ENCODE measurements at regions not wholly inside any gene's neighbourhood (a gene's known extent, or its start where the extent isn't known, plus 50 kb on each side); places are given as distances from the start of the nearest gene placed in this dataset.

DNA sequence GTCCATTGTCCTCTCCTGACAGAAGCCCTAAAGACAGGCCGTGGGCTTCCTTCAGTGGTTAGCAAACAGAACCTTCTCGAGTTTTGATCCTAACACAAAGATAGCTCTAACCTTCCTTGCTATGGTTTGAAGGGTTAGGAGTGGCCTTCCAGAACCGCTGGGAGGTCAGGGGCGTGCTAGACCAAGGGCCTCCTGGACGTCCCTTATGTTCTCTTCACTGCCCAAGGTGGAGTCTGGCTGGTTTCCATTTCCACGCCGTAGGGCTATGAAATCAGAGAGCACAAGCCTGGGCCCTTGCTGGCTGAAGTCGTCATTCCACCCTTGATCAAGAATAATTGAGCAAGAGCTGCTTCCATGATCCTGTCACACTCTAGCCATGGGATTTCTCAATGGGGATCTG lies 475.1 kb downstream of the SHQ1 start:
- no peak for DNase-seq

DNA sequence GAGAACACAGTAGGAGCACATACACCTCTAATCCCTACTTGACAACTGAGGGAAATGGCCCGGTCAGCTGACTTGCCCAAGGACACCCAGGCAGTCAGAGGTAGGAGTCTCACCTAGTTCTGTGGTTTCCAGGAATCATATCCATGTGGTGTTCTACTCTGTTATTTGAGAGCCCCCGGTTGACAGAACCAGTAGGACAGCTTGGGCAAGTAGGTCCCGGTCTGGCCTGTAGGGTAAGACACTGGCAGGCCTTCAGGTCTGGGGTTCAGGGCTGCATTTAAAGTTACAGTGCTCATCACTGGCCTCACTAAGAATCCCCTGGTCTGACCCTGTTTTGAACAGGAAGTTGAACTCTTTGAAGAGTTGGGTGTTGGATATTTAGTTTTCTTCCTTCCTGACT lies 476.1 kb downstream of the SHQ1 start:
- DNase-seq, result no peak

DNA sequence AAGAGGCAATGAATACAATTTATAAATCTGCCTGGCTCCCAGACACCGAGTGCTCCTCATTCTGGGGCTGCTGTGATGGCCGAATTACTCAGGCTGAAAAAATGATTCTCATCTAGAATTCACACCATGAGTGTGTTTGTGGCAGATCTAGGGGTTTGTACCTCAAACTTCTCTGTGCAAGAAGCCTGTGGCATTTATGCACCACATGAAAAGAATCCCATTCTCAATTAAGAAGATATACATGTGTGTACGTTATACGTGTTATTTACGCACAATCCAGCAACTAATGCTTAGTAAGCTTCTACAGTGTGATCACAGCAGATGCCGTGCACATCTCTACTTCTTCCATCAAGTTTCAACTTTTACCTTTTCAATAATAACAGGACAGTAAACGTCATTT lies 476.8 kb downstream of the SHQ1 start:
- no peak for DNase-seq

DNA sequence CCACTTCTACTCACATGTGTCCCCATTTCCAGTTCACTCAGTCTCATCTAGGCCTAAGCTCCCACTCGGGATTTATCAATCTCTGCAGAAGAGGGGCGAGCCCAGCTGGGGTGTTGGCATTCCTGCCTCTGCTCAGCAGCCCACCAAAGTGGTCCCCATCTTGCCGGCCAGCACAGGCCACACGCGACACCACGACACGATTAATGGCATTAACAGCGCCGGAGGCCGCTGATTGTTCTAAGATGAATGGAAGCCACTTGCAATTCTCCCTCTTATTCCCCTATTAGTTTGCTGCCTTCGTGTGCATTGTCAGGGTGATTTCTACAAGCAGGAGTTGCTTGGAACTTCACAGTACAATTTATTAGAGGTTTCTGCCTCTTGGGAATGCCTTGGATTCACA lies 477.3 kb downstream of the SHQ1 start:
- DNase-seq, result no peak

DNA sequence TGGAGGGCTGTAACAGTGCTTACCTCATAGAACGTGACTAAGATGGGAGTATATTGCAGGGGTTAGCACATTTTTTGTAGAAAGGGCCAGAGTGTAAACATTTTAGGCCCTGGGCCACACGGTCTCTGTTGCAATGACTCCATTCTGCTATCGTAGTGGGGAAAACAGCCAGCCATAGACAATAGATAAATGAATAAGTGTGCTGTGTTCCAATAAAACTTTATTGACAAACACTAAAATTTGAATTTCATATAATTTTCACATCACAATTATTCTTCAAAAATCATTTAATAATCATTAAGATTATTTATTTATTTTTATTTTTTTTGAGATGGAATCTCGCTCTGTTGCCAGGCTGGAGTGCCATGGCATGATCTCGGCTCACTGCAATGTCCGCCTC lies 478.6 kb downstream of the SHQ1 start:
- DNase-seq, result no peak

DNA sequence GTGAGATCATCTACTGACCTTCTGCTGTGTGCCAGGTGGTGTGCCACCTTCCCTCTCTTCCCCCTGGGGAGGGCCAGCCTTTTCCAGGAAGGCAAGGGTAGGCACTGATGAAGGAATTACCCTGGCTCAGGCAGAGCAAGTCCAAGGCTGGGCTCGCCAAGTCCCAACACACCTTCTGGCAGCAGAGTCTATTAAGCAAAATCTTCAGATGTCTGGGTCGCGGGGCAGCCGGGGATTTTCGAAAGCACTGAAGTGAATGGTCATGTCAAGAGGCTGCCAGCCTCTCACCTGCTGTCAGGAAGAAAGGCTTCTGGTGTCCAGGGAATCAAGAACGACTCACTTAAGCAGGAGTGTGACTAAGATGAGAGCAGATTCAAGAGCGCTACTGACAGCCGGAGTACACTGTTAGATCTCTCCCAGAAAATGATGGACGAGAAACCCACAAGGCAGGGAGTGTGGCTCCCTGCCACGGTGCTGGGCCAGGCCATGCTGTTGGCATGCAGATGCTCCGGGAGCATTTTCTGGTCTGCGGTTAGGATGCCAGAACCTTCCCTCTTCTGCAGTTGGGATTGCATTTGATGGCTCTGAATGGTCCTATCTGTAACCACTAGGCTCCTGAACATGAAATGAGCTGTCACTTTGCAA lies 479.8 kb downstream of the SHQ1 start:
- DNase-seq, result no peak

DNA sequence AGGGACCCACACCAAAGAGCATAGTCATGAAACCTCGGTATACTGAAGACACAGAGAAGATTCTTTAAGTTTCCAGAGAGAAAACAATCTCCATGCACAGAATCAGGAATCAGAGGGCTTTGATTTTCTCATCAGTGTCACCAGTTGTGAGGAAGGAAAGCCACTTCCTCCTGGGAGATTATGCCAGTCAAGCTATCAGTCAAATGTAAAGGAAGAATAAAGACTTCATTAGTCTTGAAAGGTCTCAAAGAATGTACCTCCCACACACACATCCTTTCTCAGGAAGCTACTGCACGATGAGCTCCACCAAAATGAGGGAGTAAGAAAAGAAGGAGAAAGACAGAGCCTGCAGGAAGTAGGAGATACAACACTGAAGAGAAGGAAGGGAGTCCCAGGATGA lies 486.3 kb downstream of the SHQ1 start:
- no peak for DNase-seq

DNA sequence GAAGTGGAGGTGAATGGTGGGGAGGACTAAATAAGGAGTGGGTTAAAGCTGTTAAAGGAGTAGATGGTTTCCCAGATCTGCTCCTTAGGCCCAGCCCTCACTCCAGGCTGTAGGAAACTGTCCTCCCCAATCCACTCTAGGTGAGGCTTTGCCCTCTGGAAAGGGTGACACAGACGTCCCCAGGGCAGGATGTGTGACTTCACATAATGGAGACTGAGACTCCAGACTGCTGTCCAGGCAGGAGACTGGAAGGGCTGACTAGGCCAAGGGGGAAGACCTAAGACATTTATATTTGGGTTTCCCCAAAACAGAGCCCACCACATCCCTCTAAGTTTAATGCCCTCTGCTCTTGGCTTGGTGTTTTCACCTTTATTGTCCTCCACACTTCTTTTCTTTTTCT lies 488.5 kb downstream of the SHQ1 start:
- DNase-seq, result no peak

DNA sequence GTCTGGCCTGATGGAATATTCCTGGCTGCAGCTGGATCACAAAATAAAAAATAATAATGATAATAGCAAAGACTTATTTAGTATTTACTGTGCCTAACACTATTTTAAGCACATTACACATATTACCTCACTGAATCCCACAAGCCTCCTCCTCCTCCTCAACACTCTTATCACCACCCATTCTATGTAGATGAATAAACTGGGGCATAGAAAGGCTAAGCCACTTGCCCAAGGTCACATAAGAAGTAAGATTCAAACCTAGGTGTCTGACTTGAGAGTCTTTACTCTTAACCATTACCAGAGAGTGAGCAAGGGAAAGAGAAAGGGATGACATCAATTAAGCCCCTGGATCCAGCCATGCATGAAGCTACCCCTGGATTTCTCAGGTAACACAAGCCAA lies 493.1 kb downstream of the SHQ1 start:
- DNase-seq, result no peak

DNA sequence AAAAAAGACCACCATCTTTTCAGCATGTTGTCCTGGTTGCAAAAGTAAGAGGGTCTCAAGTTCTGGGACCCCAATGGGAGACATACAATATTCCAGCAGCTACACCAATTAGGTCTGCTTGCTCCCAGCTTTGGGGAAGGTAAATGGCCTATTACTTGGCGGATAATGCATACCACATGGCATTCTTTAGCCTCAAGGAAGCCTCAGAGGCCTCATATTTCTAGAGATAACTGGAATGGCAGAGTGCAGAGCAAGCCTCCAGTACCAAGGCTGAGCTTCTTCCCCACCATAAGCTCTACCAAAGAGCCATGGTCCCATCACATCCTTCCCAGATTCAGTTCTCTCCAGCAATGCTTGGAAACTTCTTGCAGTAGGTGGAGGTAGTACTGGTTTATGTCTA lies 493.8 kb downstream of the SHQ1 start:
- DNase-seq, result no peak

DNA sequence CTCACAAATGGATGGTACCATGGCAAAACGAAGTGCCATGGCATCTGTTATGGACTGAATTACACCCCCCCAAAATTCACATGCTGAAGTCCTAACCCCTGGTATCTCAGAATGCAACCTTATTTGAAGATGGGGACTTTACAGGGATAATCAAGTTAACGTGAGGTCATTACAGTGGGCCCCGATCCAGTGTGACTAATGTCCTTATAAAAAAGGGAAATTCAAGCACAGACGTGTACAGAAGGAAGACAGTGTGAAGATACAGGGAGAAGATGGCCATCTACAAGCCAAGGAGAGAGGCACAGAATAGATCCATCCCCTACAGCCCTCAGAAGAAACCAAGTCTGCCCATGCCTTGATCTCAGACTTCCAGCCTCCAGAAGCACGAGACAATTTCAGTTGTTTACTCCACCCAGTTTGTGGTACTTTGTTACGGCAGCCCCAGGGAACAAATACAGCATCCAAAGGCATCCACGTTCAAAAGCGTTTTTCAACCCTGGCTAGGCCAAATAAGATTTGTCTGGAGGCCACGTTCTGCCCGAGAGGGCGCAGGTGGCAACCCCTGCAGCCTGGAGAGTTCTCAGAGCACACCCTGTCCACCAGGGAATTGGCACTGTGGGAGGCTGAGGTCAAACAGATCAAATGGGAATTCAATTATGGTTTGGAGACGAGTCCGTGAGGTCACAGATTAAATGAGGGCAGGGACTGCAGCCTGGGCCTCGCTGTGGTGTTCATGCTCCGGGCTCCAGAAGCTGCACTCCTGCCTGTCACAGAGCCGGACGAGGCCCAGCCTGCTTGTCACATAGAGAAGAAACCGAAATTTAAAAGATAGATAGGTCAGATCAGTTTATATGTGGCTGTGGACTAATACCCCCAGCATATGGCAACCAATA lies 494.8 kb downstream of the SHQ1 start:
- no peak for DNase-seq

DNA sequence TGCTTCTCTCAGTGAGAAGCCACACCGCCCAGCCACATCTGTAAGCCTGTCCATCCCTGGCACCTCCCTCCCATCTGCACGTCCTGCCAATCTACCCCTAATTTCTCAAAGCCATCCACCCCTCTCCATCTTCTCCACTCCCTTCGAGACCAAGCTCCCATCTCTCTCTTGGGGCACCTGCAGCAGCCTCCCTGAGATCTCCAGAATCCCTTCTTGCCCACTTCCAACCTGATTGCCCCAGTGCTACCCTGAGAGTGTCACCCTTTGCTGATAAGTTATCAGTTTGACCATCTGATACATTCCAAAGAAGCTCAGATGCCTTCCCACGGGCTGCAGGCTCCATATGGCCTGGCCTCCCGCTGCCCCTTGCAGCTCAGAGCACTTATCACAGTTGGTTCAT lies 496.1 kb downstream of the SHQ1 start:
- DNase-seq, result no peak

DNA sequence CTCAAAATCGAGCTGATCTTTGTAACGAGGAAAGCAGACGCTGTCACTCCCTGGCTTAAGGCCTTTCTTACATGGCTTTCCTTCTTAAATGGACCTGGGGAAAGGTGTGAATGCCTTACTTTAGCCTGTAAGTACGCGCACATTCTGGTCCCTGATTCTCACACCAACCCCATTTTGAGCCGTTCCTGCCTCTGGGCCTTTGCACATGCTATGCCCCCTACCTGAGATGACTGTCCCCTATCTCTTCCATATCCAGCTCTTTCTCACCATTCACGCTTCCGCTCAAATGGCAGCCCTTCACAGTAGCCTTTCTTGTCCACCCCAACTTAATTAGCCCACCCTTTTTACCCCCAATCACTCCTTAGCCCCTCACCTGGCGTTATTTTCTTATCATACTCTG lies 496.7 kb downstream of the SHQ1 start:
- no peak for DNase-seq

DNA sequence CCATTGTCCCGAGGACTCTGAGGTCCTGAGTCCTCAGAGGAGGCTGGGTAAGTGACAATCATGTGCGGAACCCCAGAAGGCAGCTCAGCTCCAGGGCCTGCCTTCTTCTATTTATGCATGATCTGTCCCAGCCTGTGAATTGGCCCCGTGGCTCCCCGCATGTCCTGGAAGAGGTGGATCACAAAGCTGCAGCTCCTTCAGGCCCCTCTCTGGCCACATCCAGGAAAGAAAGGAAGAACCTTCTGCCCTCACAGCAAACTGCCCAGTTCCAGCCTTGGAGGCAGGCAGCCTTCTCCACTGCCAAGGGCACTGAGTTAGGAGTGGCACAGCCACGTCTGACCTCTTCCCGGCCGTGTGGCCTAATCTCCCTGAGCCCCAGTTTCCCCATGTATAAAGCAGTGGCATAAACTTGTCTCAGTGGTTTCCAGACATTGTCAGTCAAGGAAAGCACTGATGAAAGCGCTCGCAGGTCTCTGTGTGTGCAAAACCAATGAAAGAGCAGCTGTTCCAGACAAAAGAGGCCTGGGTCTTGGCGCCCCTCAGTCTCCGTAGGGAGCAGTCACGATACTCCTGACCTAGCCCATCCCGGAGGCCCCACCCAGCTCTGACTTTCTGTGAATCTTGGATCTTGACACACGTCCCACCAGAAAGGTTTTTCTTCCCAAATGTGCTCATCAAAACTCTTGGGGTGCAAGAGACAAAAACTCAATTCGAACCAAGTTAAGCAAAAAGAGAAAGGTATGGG lies 497.3 kb downstream of the SHQ1 start:
- DNase-seq, result no peak

DNA sequence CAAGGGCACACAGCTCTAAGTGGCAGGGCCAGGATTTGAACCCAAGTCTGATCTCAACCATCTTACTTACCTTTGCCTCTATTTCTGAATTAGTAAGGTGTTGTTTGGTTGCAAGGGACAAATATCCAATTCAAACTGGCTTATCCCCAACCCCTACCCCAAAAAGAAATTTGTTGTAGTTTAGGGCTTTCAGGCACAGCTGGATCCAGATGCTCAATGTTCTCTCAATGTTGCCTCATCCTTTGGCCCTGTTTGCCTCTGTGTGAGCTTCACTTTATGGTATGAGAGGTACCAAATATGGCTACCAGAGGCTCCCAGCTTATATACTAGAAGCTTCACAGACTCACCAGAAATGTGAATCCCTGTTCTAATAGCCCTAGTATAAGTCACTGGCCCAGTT lies 499.9 kb downstream of the SHQ1 start:
- DNase-seq, result no peak

DNA sequence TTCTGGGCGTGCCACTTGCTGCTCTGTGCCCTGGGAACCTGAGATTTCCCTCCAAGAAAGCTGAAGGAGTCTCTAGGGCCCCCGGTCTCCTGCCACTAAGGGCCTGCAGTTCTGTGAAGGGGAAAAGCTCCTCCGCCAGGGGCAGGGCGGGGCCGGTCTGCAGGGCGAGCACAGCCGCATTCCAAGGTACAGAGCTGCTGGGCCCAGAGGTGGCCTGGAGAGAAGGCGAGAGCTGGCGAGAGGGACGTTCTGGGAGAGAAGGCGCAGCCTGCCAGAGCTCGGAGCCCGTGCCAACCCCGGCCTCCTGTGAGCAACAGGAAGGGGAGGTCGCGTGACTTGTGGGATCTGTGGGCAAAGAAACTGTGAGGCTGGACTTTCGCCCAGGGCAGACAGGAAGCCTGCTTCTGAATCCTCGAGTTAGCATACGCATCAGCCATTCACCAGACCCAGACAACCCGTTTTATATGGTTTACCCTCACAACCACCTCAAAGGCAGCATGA lies 500.4 kb downstream of the SHQ1 start:
- DNase-seq, result peak; percentile 40

DNA sequence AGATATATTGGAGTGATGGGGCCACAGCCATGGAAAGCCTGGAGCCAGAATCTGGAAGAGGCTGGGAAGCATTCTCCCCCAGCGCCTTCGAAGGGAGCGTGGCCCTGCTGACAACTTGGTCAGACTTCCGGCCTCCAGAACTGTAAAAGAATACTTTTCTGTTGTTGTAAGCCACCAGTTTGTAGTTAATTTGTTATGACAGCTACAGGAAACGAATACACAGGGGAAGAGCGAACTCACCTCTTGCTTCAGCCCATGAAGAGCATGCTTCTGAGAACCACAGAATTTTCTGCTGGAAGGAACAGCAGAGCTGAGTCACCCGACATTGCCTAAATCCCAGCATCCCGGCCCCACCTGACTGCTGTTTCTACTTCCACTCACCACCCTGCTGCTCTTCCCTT lies 501.7 kb downstream of the SHQ1 start:
- DNase-seq, result peak; percentile 45

DNA sequence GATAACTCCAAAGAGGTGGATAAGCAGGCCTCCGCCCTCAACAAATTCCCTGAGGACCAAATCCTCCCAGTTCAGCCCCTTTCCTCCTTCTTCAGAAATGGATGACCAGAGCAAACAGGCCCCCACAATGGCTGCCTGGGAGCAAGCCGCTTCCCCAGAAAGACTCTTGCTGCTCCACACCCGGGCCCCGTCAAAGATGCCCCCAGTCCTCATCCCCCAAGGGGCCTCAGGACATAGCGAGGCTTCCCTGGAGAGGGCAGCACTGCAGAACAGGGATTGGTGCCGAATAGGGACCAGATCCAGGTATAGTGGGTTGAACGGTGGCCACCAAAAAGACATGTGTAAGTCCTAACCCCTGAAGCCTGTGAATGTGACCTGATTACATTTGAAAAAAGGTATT lies 502.3 kb downstream of the SHQ1 start:
- no peak for DNase-seq

DNA sequence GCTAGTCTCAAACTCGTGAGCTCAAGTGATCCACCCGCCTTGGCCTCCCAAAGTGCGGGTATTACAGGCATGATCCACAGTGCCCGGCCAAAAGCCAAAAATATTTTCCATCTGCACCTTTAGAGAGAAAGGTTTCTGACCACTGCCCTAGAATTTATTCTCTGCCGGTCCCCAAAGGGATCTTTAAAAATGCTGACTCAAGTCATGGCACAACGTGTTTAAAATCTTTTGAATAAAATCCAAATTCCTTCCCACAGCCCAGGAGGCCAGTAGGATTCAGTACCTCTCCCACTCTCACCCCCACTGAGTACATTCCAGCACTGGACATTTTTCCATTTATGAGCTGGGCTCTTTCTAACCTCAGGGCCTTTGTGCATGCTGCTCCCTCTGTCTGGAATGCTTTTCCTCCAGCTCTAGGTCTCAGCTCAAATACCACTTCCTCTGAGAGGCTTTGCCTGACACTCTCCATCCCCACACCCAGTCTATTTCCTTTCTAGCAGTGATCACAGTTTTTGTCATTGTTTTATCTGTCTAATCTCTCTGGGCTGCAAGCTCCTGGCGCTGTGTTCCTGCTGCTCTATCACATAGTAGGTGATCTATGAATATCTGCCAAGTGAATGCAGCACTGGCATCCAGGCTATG lies 502.9 kb downstream of the SHQ1 start:
- DNase-seq, result no peak

DNA sequence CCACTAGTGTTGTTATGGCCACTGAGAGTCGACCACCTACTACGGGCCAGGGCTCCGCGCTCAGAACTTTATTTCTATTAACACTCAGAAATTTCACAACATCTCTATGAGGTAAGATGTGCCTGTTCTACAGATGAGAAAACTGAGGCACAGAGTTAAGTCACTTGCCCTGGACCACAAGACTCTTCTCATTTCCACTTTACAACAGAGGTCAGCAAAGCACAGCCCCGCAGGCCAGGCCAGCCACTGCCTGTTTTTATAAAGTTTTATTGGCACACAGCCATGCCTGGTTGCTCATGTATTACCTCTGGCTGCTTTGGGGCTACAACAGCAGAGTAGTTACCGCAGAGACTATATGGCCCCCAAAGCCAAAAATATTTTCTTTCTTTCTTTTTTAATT lies 503.6 kb downstream of the SHQ1 start:
- DNase-seq, result no peak

DNA sequence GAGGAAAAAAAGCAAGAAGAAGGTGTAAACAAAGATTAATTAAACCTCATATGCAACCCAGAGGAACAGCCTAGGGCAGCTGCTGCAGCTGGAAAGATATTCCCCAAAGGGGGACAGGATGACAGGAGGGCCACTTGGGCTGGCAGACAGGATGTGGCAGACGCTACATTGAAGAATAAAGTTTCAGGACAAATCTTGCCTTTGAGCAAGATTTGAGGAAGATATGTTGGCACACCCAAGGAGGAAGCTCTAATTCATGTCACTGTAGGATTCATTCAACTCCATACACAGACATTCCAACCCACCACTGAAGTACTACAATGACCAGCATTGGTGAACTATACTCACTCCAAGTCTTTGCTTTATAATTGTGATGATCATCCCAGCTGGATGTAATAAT lies 504.0 kb downstream of the SHQ1 start:
- no peak for DNase-seq

DNA sequence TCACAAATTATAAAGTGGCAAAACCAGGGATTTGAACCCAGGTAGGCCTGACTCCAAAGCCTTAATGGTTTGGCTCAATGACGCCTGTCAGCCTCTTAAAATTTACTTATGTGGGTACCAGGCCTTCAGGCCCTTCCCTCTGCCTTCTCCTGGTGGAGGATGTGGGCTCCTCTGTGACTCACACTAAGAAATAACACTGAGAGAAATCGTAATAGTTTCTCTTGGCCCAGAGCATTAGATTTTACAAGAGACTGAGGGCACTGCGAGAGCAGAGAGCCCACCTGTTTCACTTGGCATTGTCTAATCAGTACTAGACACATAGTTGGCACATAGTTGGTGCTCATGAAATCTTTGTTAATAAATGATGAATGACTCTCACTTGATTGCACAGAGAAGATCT lies 505.2 kb downstream of the SHQ1 start:
- DNase-seq, result no peak

Data from muscle of arm (tissue), 1 donor.